ENCODE measurements at regions not wholly inside any gene's neighbourhood (a gene's known extent, or its start where the extent isn't known, plus 50 kb on each side); places are given as distances from the start of the nearest gene placed in this dataset.

DNA sequence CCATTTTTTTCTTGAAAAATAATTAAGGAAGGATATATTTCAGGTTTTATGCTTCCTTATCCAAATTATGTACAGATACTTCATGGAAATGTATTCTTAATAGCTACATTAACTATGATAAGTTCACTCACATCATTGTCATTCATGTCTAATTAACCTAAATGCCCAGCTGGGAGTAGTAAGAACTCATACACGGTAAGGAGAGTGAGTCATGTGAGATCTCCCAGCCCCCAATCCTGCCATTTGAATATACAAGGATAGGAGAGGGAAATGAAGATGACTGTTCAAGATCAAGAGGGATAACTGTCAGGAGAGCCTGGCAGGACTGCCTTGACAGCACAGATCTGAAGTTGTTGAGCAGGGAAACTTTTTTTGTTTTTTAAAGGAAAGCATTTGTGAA is 343.4 kb upstream of the USP15 start:
- Histone ChIP-seq H3K79me2 (ENCODE audit: low read depth) (no peaks in the 10 kb centered on the region), H3K9me2 (ENCODE audit: insufficient read depth) (no peaks in the 10 kb centered on the region), H3K4me2 (no peak overlapping the region), H3K4me1 (replicated peaks; ENCODE audit: insufficient read depth) (no peaks in the 10 kb centered on the region), H2AFZ (no peak overlapping the region), H3K27me3 (ENCODE audit: insufficient read depth, low read depth) (no peaks in the 10 kb centered on the region), H3K27ac (no peak overlapping the region), H3F3A (ENCODE audit: insufficient read depth, low read depth) (no peaks in the 10 kb centered on the region), H4K20me1 (ENCODE audit: insufficient read depth) (no peaks in the 10 kb centered on the region; the same call in 1 of the 2 replicates), H3K4me3 (no peak overlapping the region), H3K36me3 (ENCODE audit: low read depth) (no peaks in the 10 kb centered on the region), H3K9me3 (ENCODE audit: insufficient read depth, low read depth) (no peaks in the 10 kb centered on the region)
- no peak for TF ChIP-seq EZH2 (IDR thresholded peaks at IDR 0.05; ENCODE audit: low read depth)
- TF ChIP-seq, protein P1, sequence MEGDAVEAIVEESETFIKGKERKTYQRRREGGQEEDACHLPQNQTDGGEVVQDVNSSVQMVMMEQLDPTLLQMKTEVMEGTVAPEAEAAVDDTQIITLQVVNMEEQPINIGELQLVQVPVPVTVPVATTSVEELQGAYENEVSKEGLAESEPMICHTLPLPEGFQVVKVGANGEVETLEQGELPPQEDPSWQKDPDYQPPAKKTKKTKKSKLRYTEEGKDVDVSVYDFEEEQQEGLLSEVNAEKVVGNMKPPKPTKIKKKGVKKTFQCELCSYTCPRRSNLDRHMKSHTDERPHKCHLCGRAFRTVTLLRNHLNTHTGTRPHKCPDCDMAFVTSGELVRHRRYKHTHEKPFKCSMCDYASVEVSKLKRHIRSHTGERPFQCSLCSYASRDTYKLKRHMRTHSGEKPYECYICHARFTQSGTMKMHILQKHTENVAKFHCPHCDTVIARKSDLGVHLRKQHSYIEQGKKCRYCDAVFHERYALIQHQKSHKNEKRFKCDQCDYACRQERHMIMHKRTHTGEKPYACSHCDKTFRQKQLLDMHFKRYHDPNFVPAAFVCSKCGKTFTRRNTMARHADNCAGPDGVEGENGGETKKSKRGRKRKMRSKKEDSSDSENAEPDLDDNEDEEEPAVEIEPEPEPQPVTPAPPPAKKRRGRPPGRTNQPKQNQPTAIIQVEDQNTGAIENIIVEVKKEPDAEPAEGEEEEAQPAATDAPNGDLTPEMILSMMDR (conservative IDR thresholded peaks at IDR 0.05) = no peak
- ChIA-PET POLR2A (ENCODE audit: unreplicated experiment) (no interaction called here), CTCF (no interaction called here)
- no peak for DNase-seq
- no TSS peak for BruUV-seq (replicated peaks)
- intact Hi-C loops (cut with micrococcal nuclease; ENCODE audit: unreplicated experiment) = no loop called here

DNA sequence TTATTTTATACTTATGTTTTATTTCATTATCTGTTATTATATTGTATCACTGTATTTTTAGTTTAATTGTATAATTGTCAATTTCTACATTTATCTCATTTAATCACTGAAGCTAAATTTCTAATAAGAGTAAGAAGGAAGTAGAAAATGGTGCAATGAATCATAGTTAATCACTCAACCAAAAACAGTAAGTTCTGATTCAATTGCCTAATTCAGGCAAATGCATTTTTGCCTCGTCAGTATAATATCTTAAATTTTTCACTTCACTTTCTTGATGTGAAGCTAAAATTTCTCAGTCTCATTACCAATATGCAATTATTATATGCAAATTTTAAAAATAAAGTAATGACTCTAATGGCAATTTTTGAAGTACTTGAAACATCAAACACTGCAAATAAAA is 340.5 kb upstream of the USP15 start:
- no peaks in the 10 kb centered on the region for H3K36me3 ChIP-seq (ENCODE audit: low read depth)
- no peaks in the 10 kb centered on the region for H3K79me2 ChIP-seq (ENCODE audit: low read depth)
- no peaks in the 10 kb centered on the region for H3K9me3 ChIP-seq (ENCODE audit: insufficient read depth, low read depth)
- ChIA-PET POLR2A (ENCODE audit: unreplicated experiment) (no interaction called here), CTCF (no interaction called here)
- intact Hi-C loops (cut with micrococcal nuclease; ENCODE audit: unreplicated experiment) = no loop called here
- no peak overlapping the region for H3K4me2 ChIP-seq
- no peaks in the 10 kb centered on the region for H3K4me1 ChIP-seq (replicated peaks; ENCODE audit: insufficient read depth)
- no peaks in the 10 kb centered on the region; the same call in 1 of the 2 replicates for H4K20me1 ChIP-seq (ENCODE audit: insufficient read depth)
- 0 out of 2 replicates have a peak, but pooled peaks cover 5% of the 10 kb centered on the region for H3K27me3 ChIP-seq (ENCODE audit: insufficient read depth, low read depth)
- TF ChIP-seq, protein P1 (conservative IDR thresholded peaks at IDR 0.05) = no peak
- TF ChIP-seq EZH2 (IDR thresholded peaks at IDR 0.05; ENCODE audit: low read depth) = no peak
- no peak overlapping the region for H3K4me3 ChIP-seq
- no peaks in the 10 kb centered on the region for H3K9me2 ChIP-seq (ENCODE audit: insufficient read depth)
- no peak overlapping the region for H2AFZ ChIP-seq
- no TSS peak for BruUV-seq (replicated peaks)
- no peaks in the 10 kb centered on the region for H3F3A ChIP-seq (ENCODE audit: insufficient read depth, low read depth)
- H3K27ac ChIP-seq = no peak overlapping the region
- DNase-seq = no peak

DNA sequence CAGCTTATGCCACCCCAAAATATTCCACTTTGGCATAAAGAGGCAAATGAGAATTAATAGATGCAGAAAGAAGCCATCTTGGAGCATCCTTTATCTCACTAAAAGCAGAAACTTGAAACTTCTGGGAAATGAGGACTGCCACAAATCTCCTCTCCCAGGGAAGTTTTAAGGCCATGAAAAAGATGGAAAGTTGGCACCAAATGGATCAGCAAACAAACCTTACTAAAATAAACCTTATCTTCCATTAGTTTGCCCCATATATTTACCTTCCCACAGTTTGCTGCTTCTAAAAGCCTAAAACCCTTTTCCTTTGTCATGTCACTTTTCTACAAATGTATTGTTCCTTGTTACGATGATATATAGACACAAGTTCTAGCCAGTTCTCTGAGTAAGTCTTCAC is 340.0 kb upstream of the USP15 start:
- ChIA-PET CTCF (no interaction called here), POLR2A (ENCODE audit: unreplicated experiment) (no interaction called here)
- H3K27ac ChIP-seq = no peak overlapping the region
- no peak overlapping the region for H2AFZ ChIP-seq
- no peak for DNase-seq
- H3K79me2 ChIP-seq (ENCODE audit: low read depth) = no peaks in the 10 kb centered on the region
- no TSS peak for BruUV-seq (replicated peaks)
- intact Hi-C loops (cut with micrococcal nuclease; ENCODE audit: unreplicated experiment) = no loop called here
- H4K20me1 ChIP-seq (ENCODE audit: insufficient read depth) = no peaks in the 10 kb centered on the region; the same call in 1 of the 2 replicates
- no peak overlapping the region for H3K4me2 ChIP-seq
- H3K4me1 ChIP-seq (replicated peaks; ENCODE audit: insufficient read depth) = no peaks in the 10 kb centered on the region
- H3F3A ChIP-seq (ENCODE audit: insufficient read depth, low read depth) = no peaks in the 10 kb centered on the region
- no peak overlapping the region for H3K4me3 ChIP-seq
- H3K36me3 ChIP-seq (ENCODE audit: low read depth) = no peaks in the 10 kb centered on the region
- H3K9me2 ChIP-seq (ENCODE audit: insufficient read depth) = no peaks in the 10 kb centered on the region
- TF ChIP-seq, protein P1 (conservative IDR thresholded peaks at IDR 0.05) = no peak
- no peak for TF ChIP-seq EZH2 (IDR thresholded peaks at IDR 0.05; ENCODE audit: low read depth)
- H3K27me3 ChIP-seq (ENCODE audit: insufficient read depth, low read depth) = 0 out of 2 replicates have a peak, but pooled peaks cover 5% of the 10 kb centered on the region
- no peaks in the 10 kb centered on the region for H3K9me3 ChIP-seq (ENCODE audit: insufficient read depth, low read depth)
